ENCODE measurements at regions not wholly inside any gene's neighbourhood (a gene's known extent, or its start where the extent isn't known, plus 50 kb on each side); places are given as distances from the start of the nearest gene placed in this dataset.

DNA sequence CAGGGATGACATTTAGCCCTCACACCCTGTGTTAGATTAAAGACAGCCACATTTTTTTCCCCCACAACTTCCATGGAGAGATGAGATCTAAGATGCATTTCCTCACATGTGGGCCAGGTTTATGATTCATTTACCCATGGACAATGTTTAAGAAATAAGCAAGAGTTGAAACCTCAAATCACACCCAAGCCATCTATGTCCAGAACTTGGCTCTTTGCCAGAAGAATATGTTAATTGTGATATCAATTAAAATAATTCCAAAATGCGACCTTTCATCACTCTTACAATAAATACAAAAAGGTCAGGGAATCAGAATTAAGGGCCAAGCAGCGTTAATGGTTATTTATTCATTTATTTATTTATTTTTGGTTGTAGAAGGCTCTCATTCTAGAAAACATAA lies 1376.9 kb upstream of the TMEM132C start:
- no peak overlapping the region for H3K4me3 ChIP-seq
- TF ChIP-seq POLR2A (IDR thresholded peaks at IDR 0.05) = no peak
- TF ChIP-seq, protein P1, sequence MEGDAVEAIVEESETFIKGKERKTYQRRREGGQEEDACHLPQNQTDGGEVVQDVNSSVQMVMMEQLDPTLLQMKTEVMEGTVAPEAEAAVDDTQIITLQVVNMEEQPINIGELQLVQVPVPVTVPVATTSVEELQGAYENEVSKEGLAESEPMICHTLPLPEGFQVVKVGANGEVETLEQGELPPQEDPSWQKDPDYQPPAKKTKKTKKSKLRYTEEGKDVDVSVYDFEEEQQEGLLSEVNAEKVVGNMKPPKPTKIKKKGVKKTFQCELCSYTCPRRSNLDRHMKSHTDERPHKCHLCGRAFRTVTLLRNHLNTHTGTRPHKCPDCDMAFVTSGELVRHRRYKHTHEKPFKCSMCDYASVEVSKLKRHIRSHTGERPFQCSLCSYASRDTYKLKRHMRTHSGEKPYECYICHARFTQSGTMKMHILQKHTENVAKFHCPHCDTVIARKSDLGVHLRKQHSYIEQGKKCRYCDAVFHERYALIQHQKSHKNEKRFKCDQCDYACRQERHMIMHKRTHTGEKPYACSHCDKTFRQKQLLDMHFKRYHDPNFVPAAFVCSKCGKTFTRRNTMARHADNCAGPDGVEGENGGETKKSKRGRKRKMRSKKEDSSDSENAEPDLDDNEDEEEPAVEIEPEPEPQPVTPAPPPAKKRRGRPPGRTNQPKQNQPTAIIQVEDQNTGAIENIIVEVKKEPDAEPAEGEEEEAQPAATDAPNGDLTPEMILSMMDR (IDR thresholded peaks at IDR 0.05) = no peak
- H3K27ac ChIP-seq = no peak overlapping the region
- no peak for DNase-seq
- no peaks in the 10 kb centered on the region for H3K4me1 ChIP-seq (replicated peaks in 1 of 2)
- H3K9me3 ChIP-seq (replicated peaks in 1 of 3) = no peaks in the 10 kb centered on the region
- intact Hi-C loops (cut with DNase I) = no loop called here
- H3K27me3 ChIP-seq = no peaks in the 10 kb centered on the region
- no peaks in the 10 kb centered on the region for H3K36me3 ChIP-seq (replicated peaks in 1 of 2)
- 64 to 78% (median 72%) methylated on average over 2 of the region's 2 CpGs for WGBS, 4 donors

DNA sequence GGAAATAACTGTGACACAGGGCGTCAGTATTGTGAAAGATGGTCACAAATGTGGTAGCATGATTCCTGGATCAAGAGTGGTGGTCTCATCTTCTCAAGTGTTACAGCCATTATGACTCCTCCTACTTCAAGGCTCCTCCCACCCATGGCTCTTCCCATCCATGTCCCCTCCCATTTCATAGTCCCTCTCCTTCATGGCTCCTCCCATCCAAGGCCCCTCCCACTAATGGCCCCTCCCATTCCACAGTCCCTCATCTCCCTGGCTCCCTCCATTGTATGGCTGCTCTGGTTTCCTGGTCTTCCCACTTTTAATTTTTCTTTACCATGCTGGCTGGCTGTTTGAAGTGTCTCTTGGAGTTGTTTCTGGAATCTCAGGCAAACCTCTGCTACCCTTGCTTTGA lies 1375.2 kb upstream of the TMEM132C start:
- Histone ChIP-seq H3K4me1 (replicated peaks in 1 of 2) (no peaks in the 10 kb centered on the region), H3K36me3 (replicated peaks in 1 of 2) (no peaks in the 10 kb centered on the region), H3K4me3 (no peak overlapping the region), H3K27me3 (no peaks in the 10 kb centered on the region), H3K9me3 (replicated peaks in 1 of 3) (no peaks in the 10 kb centered on the region), H3K27ac (no peak overlapping the region)
- no peak for DNase-seq
- intact Hi-C loops (cut with DNase I) = no loop called here
- WGBS, 4 donors = 85 to 95% (median 87%) methylated on average over 1 of the region's 1 CpG
- no peak for TF ChIP-seq POLR2A (IDR thresholded peaks at IDR 0.05)
- TF ChIP-seq, protein P1 (IDR thresholded peaks at IDR 0.05) = no peak

DNA sequence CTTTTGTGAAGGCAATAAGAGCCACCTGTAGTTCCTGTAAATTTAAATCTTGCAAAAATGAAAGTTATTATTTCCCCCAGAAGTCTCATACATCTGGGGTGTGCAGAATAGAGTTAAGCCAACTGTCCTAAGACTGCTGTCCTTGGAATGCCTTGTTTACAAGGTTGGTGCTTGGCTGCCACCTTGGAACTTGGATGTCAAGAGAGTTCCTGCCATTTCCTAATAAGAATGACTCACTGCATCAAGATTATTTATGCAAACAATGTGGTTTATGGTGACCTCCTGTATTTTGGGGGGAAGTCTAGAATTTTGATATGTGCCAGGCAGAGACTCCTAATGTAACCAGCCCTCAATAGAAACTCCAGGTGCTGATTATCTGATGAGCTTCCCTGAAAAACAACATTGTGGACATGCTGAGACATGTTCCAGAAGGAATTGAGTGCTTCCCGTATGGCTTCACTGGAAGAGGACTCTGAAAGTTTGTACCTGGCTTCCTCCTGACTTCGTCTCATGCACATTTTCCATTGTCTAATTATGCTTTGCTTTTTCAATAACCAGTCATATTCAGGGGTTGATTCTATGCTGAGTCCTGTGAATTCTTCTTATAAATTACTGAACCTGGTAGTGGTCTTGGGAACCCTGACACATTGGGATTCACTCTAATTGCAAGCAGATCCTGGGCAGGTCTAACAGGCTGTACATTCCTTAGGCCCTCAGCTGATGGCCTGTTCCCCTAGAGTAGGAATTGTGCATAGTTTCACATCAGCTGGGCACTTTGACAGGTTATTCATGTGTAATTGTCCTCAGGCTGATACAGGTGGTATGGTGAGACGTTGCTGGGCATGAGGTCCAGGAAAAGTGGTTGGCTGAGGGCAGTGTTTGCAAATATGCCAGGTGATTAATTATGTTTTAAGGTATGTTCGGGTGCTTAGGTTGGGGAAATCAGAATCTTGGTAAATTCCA lies 1370.7 kb upstream of the TMEM132C start:
- WGBS, 4 donors = 78 to 90% (median 86%) methylated on average over 4 of the region's 4 CpGs
- Histone ChIP-seq H3K27me3 (no peaks in the 10 kb centered on the region), H3K9me3 (replicated peaks in 1 of 3) (no peaks in the 10 kb centered on the region), H3K36me3 (replicated peaks in 1 of 2) (no peaks in the 10 kb centered on the region), H3K27ac (no peak overlapping the region), H3K4me1 (replicated peaks in 1 of 2) (no peaks in the 10 kb centered on the region), H3K4me3 (no peak overlapping the region)
- intact Hi-C loops (cut with DNase I) = no loop called here
- DNase-seq = no peak
- TF ChIP-seq, protein P1 (IDR thresholded peaks at IDR 0.05) = no peak
- no peak for TF ChIP-seq POLR2A (IDR thresholded peaks at IDR 0.05)

DNA sequence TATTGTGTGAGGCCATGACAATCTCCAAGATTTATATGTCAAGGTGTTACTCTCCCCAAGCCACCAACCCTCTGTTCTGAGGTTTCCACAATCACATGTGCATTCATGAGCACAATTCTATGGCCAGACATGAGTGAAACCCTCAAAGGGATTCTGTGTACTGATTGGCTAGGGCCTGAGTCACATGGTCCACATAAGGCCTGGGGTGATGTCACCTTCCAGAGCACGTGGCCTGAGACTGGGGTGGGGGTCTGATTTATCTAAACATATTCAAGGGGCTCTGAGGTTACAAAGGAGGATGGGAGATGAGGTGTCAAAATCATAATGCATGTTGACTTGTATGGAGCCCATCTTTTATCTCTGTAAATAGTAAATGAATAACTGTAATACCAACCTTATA lies 1369.9 kb upstream of the TMEM132C start:
- no peaks in the 10 kb centered on the region for H3K27me3 ChIP-seq
- no peak for DNase-seq
- no peaks in the 10 kb centered on the region for H3K36me3 ChIP-seq (replicated peaks in 1 of 2)
- no peaks in the 10 kb centered on the region for H3K9me3 ChIP-seq (replicated peaks in 1 of 3)
- no peaks in the 10 kb centered on the region for H3K4me1 ChIP-seq (replicated peaks in 1 of 2)
- no peak overlapping the region for H3K4me3 ChIP-seq
- intact Hi-C loops (cut with DNase I) = no loop called here
- no peak for TF ChIP-seq POLR2A (IDR thresholded peaks at IDR 0.05)
- TF ChIP-seq, protein P1 (IDR thresholded peaks at IDR 0.05) = no peak
- 20 to 67% (median 50%) methylated on average over 1 of the region's 1 CpG for WGBS, 4 donors
- H3K27ac ChIP-seq = no peak overlapping the region

Data from adrenal gland (tissue), 9 donors.